Adrenal gland (tissue), 9 donors: ENCODE measurements at regions not wholly inside any gene's neighbourhood (a gene's known extent, or its start where the extent isn't known, plus 50 kb on each side); places are given as distances from the start of the nearest gene placed in this dataset.

ENCODE experiments used
- DNase-seq, 7 donors: peaks; one replicate each; pipeline ENCODE4 v3.0.0-alpha.2; 2019 to 2020
- H3K27ac ChIP-seq, 5 donors: fragments of 200-600 bp; sonication (generic) in 4 of 5; 1 replicate in 3 of 5; 2 replicates in 2 of 5; pipeline versions ENCODE4 v1.5.1 to v1.8.0; 2016 to 2020; ENCODE audit warnings: mild to moderate bottlenecking in 1 of 5
- H3K27me3 ChIP-seq: fragments of 200-600 bp; 2 replicates; pipeline ENCODE4 v1.8.0; 2021
- H3K36me3 ChIP-seq, 2 donors: fragments of 200-600 bp; replicated peaks in 1 of 2; 1 replicate in 1 of 2; 2 replicates in 1 of 2; pipeline versions ENCODE4 v1.5.1 to v1.8.0; 2018 to 2022
- H3K4me1 ChIP-seq, 2 donors: fragments of 200-600 bp; replicated peaks in 1 of 2; 1 replicate in 1 of 2; 2 replicates in 1 of 2; pipeline versions ENCODE4 v1.5.1 to v1.8.0; 2018 to 2021
- H3K4me3 ChIP-seq, 4 donors: fragments of 200-600 bp; sonication (generic) in 3 of 4; one replicate each; pipeline ENCODE4 v1.5.1; 2016 to 2018
- H3K9me3 ChIP-seq, 3 donors: fragments of 200-600 bp; sonication (generic) in 1 of 3; replicated peaks in 1 of 3; 1 replicate in 2 of 3; 2 replicates in 1 of 3; pipeline versions ENCODE4 v1.5.1 to v1.8.0; 2016 to 2021
- CTCF ChIP-seq, 6 experiments: fragments of 450-650 bp in 4 of 6; fragments of 200-600 bp in 2 of 6; sonication (generic) in 1 of 6; IDR thresholded peaks; 1 replicate in 5 of 6; 2 replicates in 1 of 6; pipeline versions ENCODE4 v1.5.1 to v1.8.0; 2016 to 2021; ENCODE audit warnings: antibody characterized with exemption in 6 of 6, mild to moderate bottlenecking in 2 of 6, moderate library complexity in 1 of 6
- POLR2A ChIP-seq, 2 donors: fragments of 450-650 bp; IDR thresholded peaks; one replicate each; pipeline ENCODE4 v1.6.1; 2017; ENCODE audit warnings: antibody characterized with exemption in 2 of 2, mild to moderate bottlenecking in 2 of 2, moderate library complexity in 1 of 2
- WGBS, 4 donors: extraction: QIAGEN DNeasy Blood & Tissue Kit in 2 of 4; methylation state at CpG; one replicate each; pipeline versions ENCODE4 v1.1.5 to v1.1.7; 2013 to 2017; 5-methylcytosine and 5-hydroxymethylcytosine counted together
- intact Hi-C, 2 donors: fragments of 100-400 bp; cut with DNase I; formaldehyde crosslinking; loops; one replicate each; pipeline versions ENCODE4 v1.14.1 to v1.15.0; 2022 to 2023
- donor health status: healthy with polysubstance abuse.
- donor health status: Bipolar disorder and iron deficiency.
- donor health status: DM: yes; HTN: yes; CAD: no.
- donor health status: DM: no; HTN: no; CAD: no.
- donor health status: DM: no; HTN: no; CAD: no.

GRCh38 chr13:29707876-29708543, 112.5 kb upstream of the SLC7A1 start:
- Histone ChIP-seq H3K4me1 (no peaks in the 10 kb centered on the region), H3K27ac (no peak overlapping the region), H3K36me3 (no peaks in the 10 kb centered on the region), H3K27me3 (no peaks in the 10 kb centered on the region), H3K9me3 (no peaks in the 10 kb centered on the region), H3K4me3 (no peak overlapping the region)
- intact Hi-C loops: loop anchor here (5.0 kb wide), 2 partner anchors 196 to 201 kb away; no protein-coding TSS in a partner anchor
- TF ChIP-seq POLR2A (IDR thresholded peaks at IDR 0.05): no peak
- peak in 5 of 6 experiments; percentile 30 to 45 (median 40) for TF ChIP-seq CTCF (IDR thresholded peaks at IDR 0.05)
- peak in 5 of 7 donors; percentile 15 to 39 (median 26) for DNase-seq
- 62 to 80% (median 73%) methylated on average over 6 to 7 of the region's 7 CpGs for WGBS, 4 donors

- no peaks in the 10 kb centered on the region for H3K9me3 ChIP-seq
- intact Hi-C loops: loop anchor here (5.0 kb wide), 2 partner anchors 195 to 200 kb away; no protein-coding TSS in a partner anchor
- 80 to 85% (median 83%) methylated on average over 9 of the region's 9 CpGs for whole genome bisulfite sequencing, 4 donors
These were observed 111.4 kb upstream of the SLC7A1 start for GRCh38 chr13:29706923-29707322.

GRCh38 chr13:29704648-29705047, 109.2 kb upstream of the SLC7A1 start:
- Histone ChIP-seq H3K4me3 (no peak overlapping the region), H3K36me3 (no peaks in the 10 kb centered on the region), H3K4me1 (no peaks in the 10 kb centered on the region), H3K9me3 (no peaks in the 10 kb centered on the region), H3K27me3 (no peaks in the 10 kb centered on the region), H3K27ac (no peak overlapping the region)
- TF ChIP-seq CTCF (IDR thresholded peaks at IDR 0.05) (no peak), POLR2A (IDR thresholded peaks at IDR 0.05) (no peak)
- intact Hi-C loops: loop anchor here (5.0 kb wide), 2 partner anchors 192 to 197 kb away; no protein-coding TSS in a partner anchor
- no peak for DNase-seq
- 51 to 61% (median 57%) methylated on average over 3 of the region's 3 CpGs for WGBS, 4 donors

More at GRCh38 chr13:29706923-29707322, 111.4 kb upstream of the SLC7A1 start:
- no peak overlapping the region for H3K4me3 ChIP-seq
- no peaks in the 10 kb centered on the region for H3K36me3 ChIP-seq
- no peak overlapping the region for H3K27ac ChIP-seq
- TF ChIP-seq POLR2A (IDR thresholded peaks at IDR 0.05) (no peak), CTCF (IDR thresholded peaks at IDR 0.05) (no peak)
- DNase-seq: no peak
- no peaks in the 10 kb centered on the region for H3K27me3 ChIP-seq
- H3K4me1 ChIP-seq: no peaks in the 10 kb centered on the region

GRCh38 chr13:29703421-29703820, 107.9 kb upstream of the SLC7A1 start:
- Histone ChIP-seq H3K27ac (no peak overlapping the region), H3K4me1 (no peaks in the 10 kb centered on the region), H3K4me3 (no peak overlapping the region), H3K9me3 (no peaks in the 10 kb centered on the region), H3K27me3 (no peaks in the 10 kb centered on the region), H3K36me3 (no peaks in the 10 kb centered on the region)
- intact Hi-C loops: no loop called here
- WGBS, 4 donors: 79 to 82% (median 80%) methylated on average over 4 of the region's 4 CpGs
- TF ChIP-seq CTCF (IDR thresholded peaks at IDR 0.05) (no peak), POLR2A (IDR thresholded peaks at IDR 0.05) (no peak)
- no peak for DNase-seq
